Natural killer cell (primary cell): ENCODE measurements at regions not wholly inside any gene's neighbourhood (a gene's known extent, or its start where the extent isn't known, plus 50 kb on each side); places are given as distances from the start of the nearest gene placed in this dataset.
A peak's percentile ranks its signal among the peaks of the same experiment; 100 is the strongest.

Experiments used
- ATAC-seq, 3 donors: fragments of 150-1000 bp in 2 of 3; fragments of 200-7000 bp in 1 of 3; cut with Tn5 transposase; 1 replicate in 1 of 3; 2 replicates in 2 of 3; pipeline ENCODE4 v1.10.0; 2021; ENCODE audit warnings: mild to moderate bottlenecking in 2 of 3, moderate library complexity in 2 of 3
- DNase-seq, 2 donors: peaks; one replicate each; pipeline versions ENCODE4 v3.0.0 to v3.0.0-alpha.2; 2013 to 2021; ENCODE audit warnings: mixed read lengths in 1 of 2
- H3K27ac ChIP-seq: one replicate; pipeline ENCODE4 v1.5.1; 2013; ENCODE audit warnings: mild to moderate bottlenecking, low read length
- H3K27me3 ChIP-seq: one replicate; pipeline ENCODE4 v1.6.1; 2013; ENCODE audit warnings: low read length; ENCODE audit not compliant: control insufficient read depth, insufficient read depth
- H3K36me3 ChIP-seq: one replicate; pipeline ENCODE4 v1.6.1; 2013; ENCODE audit warnings: low read length; ENCODE audit not compliant: control insufficient read depth, insufficient read depth
- H3K4me1 ChIP-seq: one replicate; pipeline ENCODE4 v1.6.1; 2013; ENCODE audit warnings: low read length; ENCODE audit not compliant: control insufficient read depth, insufficient read depth
- H3K4me3 ChIP-seq: one replicate; pipeline ENCODE4 v1.5.1; 2013; ENCODE audit warnings: low read length
- H3K9me3 ChIP-seq: one replicate; pipeline ENCODE4 v1.6.1; 2013; ENCODE audit warnings: low read length; ENCODE audit not compliant: control insufficient read depth, insufficient read depth
- H3K27ac Mint-ChIP-seq, 2 donors: one replicate each; pipeline ENCODE4 v1.8.0; 2022; ENCODE audit warnings: mild to moderate bottlenecking in 2 of 2, mixed read lengths in 2 of 2, moderate library complexity in 1 of 2
- H3K27me3 Mint-ChIP-seq, 2 donors: one replicate each; pipeline ENCODE4 v1.8.0; 2022; ENCODE audit warnings: low read depth in 2 of 2, mixed read lengths in 2 of 2
- H3K36me3 Mint-ChIP-seq: one replicate; pipeline ENCODE4 v1.8.0; 2022; ENCODE audit warnings: mixed read lengths
- H3K4me1 Mint-ChIP-seq, 2 donors: one replicate each; pipeline ENCODE4 v1.8.0; 2022; ENCODE audit warnings: mixed read lengths in 2 of 2
- H3K4me3 Mint-ChIP-seq: one replicate; pipeline ENCODE4 v1.8.0; 2022; ENCODE audit warnings: mild to moderate bottlenecking, moderate library complexity, mixed read lengths
- H3K9me3 Mint-ChIP-seq, 2 donors: one replicate each; pipeline ENCODE4 v1.8.0; 2022; ENCODE audit warnings: mixed read lengths in 2 of 2
- CTCF ChIP-seq: fragments of 200-600 bp; IDR thresholded peaks from one replicate; pipeline ENCODE4 v1.8.0; 2022; ENCODE audit warnings: antibody characterized with exemption
- WGBS: methylation state at CpG from one replicate; pipeline ENCODE4 v1.1.7; 2013; ENCODE audit warnings: missing lambda C conversion rate; ENCODE audit not compliant: insufficient coverage; 5-methylcytosine and 5-hydroxymethylcytosine counted together
- intact Hi-C: fragments of 100-400 bp; cut with micrococcal nuclease; formaldehyde crosslinking; loops from one replicate; pipeline ENCODE4 v1.14.2; 2022

GRCh38 chr1:103945774-103946173, 196.1 kb downstream of the AMY1C start:
- Mint-ChIP-seq H3K9me3 (peaks cover 4 to 6% of the 10 kb centered on the region in 2 donors), H3K4me3 (no peak overlapping the region), H3K4me1 (no peaks in the 10 kb centered on the region), H3K27me3 (no peaks in the 10 kb centered on the region), H3K27ac (no peak overlapping the region), H3K36me3 (no peaks in the 10 kb centered on the region)
- Histone ChIP-seq H3K4me3 (no peak overlapping the region), H3K27me3 (no peaks in the 10 kb centered on the region), H3K27ac (no peak overlapping the region), H3K9me3 (no peaks in the 10 kb centered on the region), H3K4me1 (no peaks in the 10 kb centered on the region), H3K36me3 (no peaks in the 10 kb centered on the region)
- intact Hi-C loops, result no loop called here
- TF ChIP-seq CTCF, result no peak
- DNase-seq (no peak), ATAC-seq (no peak)
- WGBS, result 58% methylated on average over 3 of the region's 3 CpGs

GRCh38 chr1:103948526-103948925, 198.8 kb downstream of the AMY1C start:
- Mint-ChIP-seq H3K27me3 (no peaks in the 10 kb centered on the region), H3K36me3 (no peaks in the 10 kb centered on the region)
- ATAC-seq, result no peak

GRCh38 chr1:103949779-103950178, 200.1 kb downstream of the AMY1C start:
- H3K4me3 ChIP-seq, result no peak overlapping the region
- intact Hi-C loops, result no loop called here
- no peaks in the 10 kb centered on the region for H3K36me3 Mint-ChIP-seq

More at GRCh38 chr1:103948526-103948925, 198.8 kb downstream of the AMY1C start:
- DNase-seq, result no peak
- peak; percentile 52 for TF ChIP-seq CTCF
- H3K4me1 Mint-ChIP-seq, result no peaks in the 10 kb centered on the region
- Histone ChIP-seq H3K4me1 (no peaks in the 10 kb centered on the region), H3K27me3 (no peaks in the 10 kb centered on the region), H3K36me3 (no peaks in the 10 kb centered on the region), H3K27ac (no peak overlapping the region), H3K9me3 (no peaks in the 10 kb centered on the region), H3K4me3 (no peak overlapping the region)
- intact Hi-C loops, result loop anchor here (1.0 kb wide), 1 partner anchor 184 kb away; no protein-coding TSS in a partner anchor
- no peak overlapping the region for H3K4me3 Mint-ChIP-seq
- WGBS, result no CpG with 5 or more reads among the region's 3 CpGs
- H3K27ac Mint-ChIP-seq, result no peak overlapping the region
- H3K9me3 Mint-ChIP-seq, result no peaks in the 10 kb centered on the region

More at GRCh38 chr1:103949779-103950178, 200.1 kb downstream of the AMY1C start:
- TF ChIP-seq CTCF, result no peak
- Mint-ChIP-seq H3K27ac (no peak overlapping the region), H3K27me3 (no peaks in the 10 kb centered on the region), H3K4me3 (no peak overlapping the region), H3K9me3 (no peaks in the 10 kb centered on the region), H3K4me1 (no peaks in the 10 kb centered on the region)
- no peak for ATAC-seq
- Histone ChIP-seq H3K27ac (no peak overlapping the region), H3K9me3 (no peaks in the 10 kb centered on the region), H3K4me1 (no peaks in the 10 kb centered on the region), H3K36me3 (no peaks in the 10 kb centered on the region), H3K27me3 (no peaks in the 10 kb centered on the region)
- no peak for DNase-seq
